K562 (cell line): ENCODE measurements at regions not wholly inside any gene's neighbourhood (a gene's known extent, or its start where the extent isn't known, plus 50 kb on each side); places are given as distances from the start of the nearest gene placed in this dataset.

Experiments
- ATAC-seq: fragments of 200-7000 bp; cut with Tn5 transposase; 3 replicates; pipeline ENCODE4 v1.9.1; 2020; ENCODE audit warnings: moderate library complexity
- BruUV-seq: library from RNA; stranded (reverse); fragments of 400-500 nt; replicated peaks from 2 replicates; lab custom pipeline; 2021; lab: Mats Ljungman, UMichigan
- CTCF ChIA-PET: fragments of 300-600 bp; formaldehyde crosslinking; extraction: SDS; loops from one replicate; lab custom pipeline; 2021; ENCODE audit warnings: low intra/inter-chr PET ratio; lab: Yijun Ruan, JAX
- POLR2A ChIA-PET: fragments of 300-600, 350-650 bp; sonication (Branson Sonifier 250); formaldehyde crosslinking; extraction: SDS; loops from one replicate; lab custom pipeline; 2021; ENCODE audit warnings: antibody characterized with exemption, inconsistent platforms; lab: Yijun Ruan, JAX
- DNase-seq, 4 experiments: peaks; one replicate each; pipeline versions ENCODE4 v3.0.0 to v3.0.0-alpha.2; 2011 to 2018; ENCODE audit warnings: low spot score in 3 of 4, mixed read lengths in 3 of 4; ENCODE audit errors: extremely low read depth in 1 of 4
- FAIRE-seq: peaks from 2 replicates; lab custom pipeline; 2011; peaks lifted over from hg19 to GRCh38; lab: Jason Lieb, UNC
- H2AFZ ChIP-seq: 2 replicates; pipeline ENCODE4 v1.6.0; 2011; ENCODE audit warnings: low read depth, low read length, control low read depth, inconsistent platforms
- H3K27ac ChIP-seq: fragments of 200-600 bp; 3 replicates; pipeline ENCODE4 v1.8.0; 2011; ENCODE audit warnings: low read depth, mild to moderate bottlenecking, control low read depth, inconsistent platforms, low read length, moderate library complexity, mixed read lengths; ENCODE audit errors: extremely low read depth
- H3K27me3 ChIP-seq, 2 experiments: fragments of 300-600 bp in 1 of 2; 2 replicates in 1 of 2; 3 replicates in 1 of 2; pipeline versions ENCODE4 v1.6.0 to v1.8.0; 2011; ENCODE audit warnings: inconsistent platforms in 2 of 2, low read length in 2 of 2, mild to moderate bottlenecking in 1 of 2, mixed read lengths in 1 of 2, moderate library complexity in 1 of 2; ENCODE audit not compliant: control insufficient read depth in 2 of 2, insufficient read depth in 2 of 2
- H3K36me3 ChIP-seq: fragments of 300-600 bp; 3 replicates; pipeline ENCODE4 v1.8.0; 2011; ENCODE audit warnings: mild to moderate bottlenecking, low read length, inconsistent platforms; ENCODE audit not compliant: control insufficient read depth, insufficient read depth
- H3K4me1 ChIP-seq, 2 experiments: fragments of 200-600 bp in 1 of 2; replicated peaks in 1 of 2; 2 replicates in 1 of 2; 3 replicates in 1 of 2; pipeline versions ENCODE4 v1.5.1 to v1.8.0; 2011; ENCODE audit warnings: inconsistent platforms in 2 of 2, low read length in 2 of 2, mild to moderate bottlenecking in 1 of 2, mixed read lengths in 1 of 2, moderate library complexity in 1 of 2; ENCODE audit not compliant: control insufficient read depth in 2 of 2, insufficient read depth in 2 of 2
- H3K4me2 ChIP-seq: 2 replicates; pipeline ENCODE4 v1.6.1; 2011; ENCODE audit warnings: low read length, control low read depth, inconsistent platforms, mixed read lengths; ENCODE audit not compliant: insufficient read depth
- H3K4me3 ChIP-seq: fragments of 200-600 bp; sonication (generic), shearing (Covaris generic); 2 replicates; pipeline ENCODE4 v1.5.1; 2016; ENCODE audit warnings: control low read depth, inconsistent platforms
- H3K79me2 ChIP-seq: fragments of 200-600 bp; 3 replicates; pipeline ENCODE4 v1.8.0; 2011; ENCODE audit warnings: low read length, inconsistent platforms; ENCODE audit not compliant: control insufficient read depth, insufficient read depth
- H3K9ac ChIP-seq, 2 experiments: 2 replicates each; pipeline versions ENCODE4 v1.6.0 to v1.6.1; 2011; ENCODE audit warnings: low read depth in 2 of 2, low read length in 2 of 2, control low read depth in 1 of 2, inconsistent platforms in 1 of 2, mild to moderate bottlenecking in 1 of 2, mixed read lengths in 1 of 2; ENCODE audit not compliant: insufficient read depth in 1 of 2
- H3K9me1 ChIP-seq: one replicate; pipeline ENCODE4 v1.6.0; 2011; ENCODE audit warnings: inconsistent platforms, mild to moderate bottlenecking, low read length, moderate library complexity; ENCODE audit not compliant: control insufficient read depth, insufficient read depth
- H3K9me3 ChIP-seq: replicated peaks from 2 replicates; pipeline ENCODE4 v1.5.1; 2011; ENCODE audit warnings: low read depth, low read length, inconsistent platforms; ENCODE audit not compliant: control insufficient read depth, insufficient read depth
- H4K20me1 ChIP-seq: replicated peaks from 2 replicates; pipeline ENCODE4 v1.6.1; 2011; ENCODE audit warnings: low read length, inconsistent platforms, mixed read lengths; ENCODE audit not compliant: control insufficient read depth, insufficient read depth
- CREB3L1 ChIP-seq: fragments of 450-650 bp; IDR thresholded peaks from 2 replicates; pipeline ENCODE4 v1.6.1; 2014; ENCODE audit warnings: low read depth, mild to moderate bottlenecking, moderate library complexity, borderline replicate concordance
- CTCF ChIP-seq, 3 experiments: IDR thresholded peaks in 2 of 3; conservative IDR thresholded peaks in 1 of 3; 2 replicates each; pipeline ENCODE4 v1.5.1; 2011 to 2012; ENCODE audit warnings: low read length in 3 of 3, mild to moderate bottlenecking in 3 of 3, control low read depth in 2 of 3, improper control_type of control experiment in 1 of 3, inconsistent platforms in 1 of 3, low read depth in 1 of 3, mixed read lengths in 1 of 3, moderate library complexity in 1 of 3; ENCODE audit not compliant: insufficient read depth in 2 of 3
- DMBX1 ChIP-seq: fragments of 250-450 bp; sonication (Bioruptor Pico); IDR thresholded peaks from 2 replicates; pipeline ENCODE4 v1.8.0; 2022; ENCODE audit warnings: inconsistent platforms, mild to moderate bottlenecking, moderate library complexity, borderline replicate concordance
- NFE2 ChIP-seq: IDR thresholded peaks from 2 replicates; pipeline ENCODE4 v1.6.1; 2014; ENCODE audit warnings: antibody characterized with exemption, low read depth
- NR2F6 ChIP-seq: fragments of 450-650 bp; formaldehyde crosslinking; IDR thresholded peaks from 2 replicates; pipeline ENCODE4 v1.4.0; 2020; ENCODE audit warnings: mild to moderate bottlenecking
- RAD21 ChIP-seq, 2 experiments: fragments of 250-450 bp in 1 of 2; fragments of 450-650 bp in 1 of 2; sonication (Bioruptor Pico) in 1 of 2; formaldehyde crosslinking in 1 of 2; IDR thresholded peaks in 1 of 2; conservative IDR thresholded peaks in 1 of 2; 2 replicates each; pipeline versions ENCODE4 v1.4.0 to v1.8.0; 2020 to 2022; ENCODE audit warnings: mild to moderate bottlenecking in 2 of 2, moderate library complexity in 1 of 2
- RFX7 ChIP-seq: fragments of 250-450 bp; sonication (Bioruptor Pico); IDR thresholded peaks from 2 replicates; pipeline ENCODE4 v1.5.1; 2021; ENCODE audit warnings: mild to moderate bottlenecking
- SUPT5H ChIP-seq: fragments of 450-650 bp; IDR thresholded peaks from 2 replicates; pipeline ENCODE4 v1.6.1; 2016
- USF2 ChIP-seq: sonication (generic); formaldehyde crosslinking; IDR thresholded peaks from 2 replicates; pipeline ENCODE4 v1.5.0; 2020; ENCODE audit warnings: missing genetic modification reagents
- ZBTB26 ChIP-seq: fragments of 450-650 bp; formaldehyde crosslinking; IDR thresholded peaks from 2 replicates; pipeline ENCODE4 v1.4.0; 2022; ENCODE audit warnings: missing genetic modification characterization
- ZNF583 ChIP-seq: fragments of 250-450 bp; sonication (Bioruptor Pico); IDR thresholded peaks from 2 replicates; pipeline ENCODE4 v1.4.0; 2020
- ZNF589 ChIP-seq: fragments of 200-800 bp; sonication (Bioruptor generic); IDR thresholded peaks from 2 replicates; pipeline ENCODE4 v1.6.1; 2016; ENCODE audit warnings: low read depth, missing genetic modification characterization, missing compliant biosample characterization
- WGBS: fragments of 100-300 bp; shearing (Covaris generic); methylation state at CpG from one replicate; pipeline ENCODE4 v1.1.6; 2016; ENCODE audit warnings: low coverage, mixed read lengths; ENCODE audit not compliant: insufficient coverage; ENCODE audit errors: missing lambda C conversion rate; 5-methylcytosine and 5-hydroxymethylcytosine counted together
- in situ Hi-C: fragments of 300-500 bp; cut with MboI; formaldehyde crosslinking; loops from 4 replicates; pipeline ENCODE4 v1.15.0; 2018; ENCODE audit warnings: inconsistent platforms, mixed read lengths
- intact Hi-C: fragments of 100-400 bp; cut with micrococcal nuclease; formaldehyde crosslinking; loops from 2 replicates; pipeline ENCODE4 v1.14.2; 2022
- TF ChIP-seq, protein P1 (sequence below): fragments of 450-650 bp; IDR thresholded peaks from one replicate; pipeline ENCODE4 v1.6.1; 2018; ENCODE audit warnings: mild to moderate bottlenecking, moderate library complexity; ENCODE audit not compliant: partially characterized antibody
- TF ChIP-seq, protein P2 (sequence below), 3 experiments: fragments of 200-800 bp in 1 of 3; sonication (Bioruptor generic) in 1 of 3; sonication (generic) in 1 of 3; formaldehyde crosslinking in 1 of 3; IDR thresholded peaks; 2 replicates each; pipeline versions ENCODE4 v1.6.1 to v1.8.0; 2016 to 2022; ENCODE audit warnings: mild to moderate bottlenecking in 2 of 3, missing compliant biosample characterization in 2 of 3, missing genetic modification characterization in 2 of 3, missing genetic modification reagents in 1 of 3

- no peak for TF ChIP-seq USF2 (CRISPR knock-in tag)
- no peak for TF ChIP-seq ZNF589
- TF ChIP-seq ZNF583 (CRISPR knock-in tag): no peak
- no peak for TF ChIP-seq DMBX1
- TF ChIP-seq, protein P1, sequence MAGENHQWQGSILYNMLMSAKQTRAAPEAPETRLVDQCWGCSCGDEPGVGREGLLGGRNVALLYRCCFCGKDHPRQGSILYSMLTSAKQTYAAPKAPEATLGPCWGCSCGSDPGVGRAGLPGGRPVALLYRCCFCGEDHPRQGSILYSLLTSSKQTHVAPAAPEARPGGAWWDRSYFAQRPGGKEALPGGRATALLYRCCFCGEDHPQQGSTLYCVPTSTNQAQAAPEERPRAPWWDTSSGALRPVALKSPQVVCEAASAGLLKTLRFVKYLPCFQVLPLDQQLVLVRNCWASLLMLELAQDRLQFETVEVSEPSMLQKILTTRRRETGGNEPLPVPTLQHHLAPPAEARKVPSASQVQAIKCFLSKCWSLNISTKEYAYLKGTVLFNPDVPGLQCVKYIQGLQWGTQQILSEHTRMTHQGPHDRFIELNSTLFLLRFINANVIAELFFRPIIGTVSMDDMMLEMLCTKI: no peak
- no peak for TF ChIP-seq RAD21 (CRISPR knock-in tag; conservative IDR thresholded peaks at IDR 0.05 in 1 of 2, IDR thresholded peaks at IDR 0.05 in 1 of 2)
- TF ChIP-seq RFX7 (CRISPR knock-in tag): no peak
- no peak for TF ChIP-seq NR2F6 (CRISPR knock-in tag)
Measured at GRCh38 chr3:106065831-106066230, 197.0 kb upstream of the CBLB start (continued).

GRCh38 chr3:106067711-106068110, 198.9 kb upstream of the CBLB start:
- Histone ChIP-seq H3K27me3 (no peaks in the 10 kb centered on the region), H3K9ac (no peak overlapping the region), H3K79me2 (no peaks in the 10 kb centered on the region), H3K4me3 (no peak overlapping the region), H3K9me3 (no peaks in the 10 kb centered on the region), H3K9me1 (no peaks in the 10 kb centered on the region), H3K4me1 (no peaks in the 10 kb centered on the region), H3K36me3 (no peaks in the 10 kb centered on the region), H2AFZ (no peak overlapping the region), H3K27ac (no peak overlapping the region), H3K4me2 (no peak overlapping the region), H4K20me1 (no peaks in the 10 kb centered on the region)
- CTCF ChIA-PET: no interaction called here
- BruUV-seq: no TSS peak
- WGBS: 21% methylated on average over 2 of the region's 3 CpGs
- POLR2A ChIA-PET: no interaction called here
- FAIRE-seq: no peak
- ATAC-seq: no peak
- in situ Hi-C loops: no loop called here
- intact Hi-C loops: no loop called here
- DNase-seq: no peak
- TF ChIP-seq NFE2 (no peak), SUPT5H (no peak), CREB3L1 (no peak), ZBTB26 (CRISPR knock-in tag) (no peak), CTCF (IDR thresholded peaks at IDR 0.05 in 2 of 3, conservative IDR thresholded peaks at IDR 0.05 in 1 of 3; ENCODE audit: insufficient read depth in 2 of 3, low read depth in 1 of 3, low read length in 3 of 3) (no peak)
- TF ChIP-seq, protein P2, sequence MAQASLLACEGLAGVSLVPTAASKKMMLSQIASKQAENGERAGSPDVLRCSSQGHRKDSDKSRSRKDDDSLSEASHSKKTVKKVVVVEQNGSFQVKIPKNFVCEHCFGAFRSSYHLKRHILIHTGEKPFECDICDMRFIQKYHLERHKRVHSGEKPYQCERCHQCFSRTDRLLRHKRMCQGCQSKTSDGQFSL (CRISPR knock-in tag; IDR thresholded peaks at IDR 0.05): no peak
- TF ChIP-seq, protein P2 (tag; IDR thresholded peaks at IDR 0.05): no peak
